ENCODE measurements at regions not wholly inside any gene's neighbourhood (a gene's known extent, or its start where the extent isn't known, plus 50 kb on each side); places are given as distances from the start of the nearest gene placed in this dataset.
"Not testable (repeated sequence)": the region's sequence is repeated elsewhere in the genome, so short reads cannot be mapped to it uniquely, and the experiment has no call there.

- H3K4me1 ChIP-seq (ENCODE audit: control insufficient read depth, insufficient read depth, low read length); DNase-seq (ENCODE audit: low read depth); H3K9me3 ChIP-seq (ENCODE audit: control insufficient read depth, low read length); H3K36me3 ChIP-seq (ENCODE audit: control insufficient read depth, insufficient read depth, low read length, severe bottlenecking); H3K4me3 ChIP-seq (ENCODE audit: low read length); H3K9ac ChIP-seq (ENCODE audit: low read length): not testable (repeated sequence)
- H3K27me3 ChIP-seq (replicated peaks; ENCODE audit: control insufficient read depth, insufficient read depth, low read length) = peaks cover 61% of the 10 kb centered on the region
These were observed 215.4 kb downstream of the TBC1D2B start for GRCh38 chr15:77861997-77862635.

- DNase-seq (ENCODE audit: low read depth) = no peak
- Histone ChIP-seq H3K9ac (ENCODE audit: low read length) (no peak overlapping the region), H3K4me1 (ENCODE audit: control insufficient read depth, insufficient read depth, low read length) (no peaks in the 10 kb centered on the region), H3K36me3 (ENCODE audit: control insufficient read depth, insufficient read depth, low read length, severe bottlenecking) (no peaks in the 10 kb centered on the region), H3K27me3 (replicated peaks; ENCODE audit: control insufficient read depth, insufficient read depth, low read length) (peaks cover 67% of the 10 kb centered on the region), H3K4me3 (ENCODE audit: low read length) (no peak overlapping the region), H3K9me3 (ENCODE audit: control insufficient read depth, low read length) (no peaks in the 10 kb centered on the region)
These were observed 217.3 kb downstream of the TBC1D2B start for GRCh38 chr15:77860071-77860691.

DNA sequence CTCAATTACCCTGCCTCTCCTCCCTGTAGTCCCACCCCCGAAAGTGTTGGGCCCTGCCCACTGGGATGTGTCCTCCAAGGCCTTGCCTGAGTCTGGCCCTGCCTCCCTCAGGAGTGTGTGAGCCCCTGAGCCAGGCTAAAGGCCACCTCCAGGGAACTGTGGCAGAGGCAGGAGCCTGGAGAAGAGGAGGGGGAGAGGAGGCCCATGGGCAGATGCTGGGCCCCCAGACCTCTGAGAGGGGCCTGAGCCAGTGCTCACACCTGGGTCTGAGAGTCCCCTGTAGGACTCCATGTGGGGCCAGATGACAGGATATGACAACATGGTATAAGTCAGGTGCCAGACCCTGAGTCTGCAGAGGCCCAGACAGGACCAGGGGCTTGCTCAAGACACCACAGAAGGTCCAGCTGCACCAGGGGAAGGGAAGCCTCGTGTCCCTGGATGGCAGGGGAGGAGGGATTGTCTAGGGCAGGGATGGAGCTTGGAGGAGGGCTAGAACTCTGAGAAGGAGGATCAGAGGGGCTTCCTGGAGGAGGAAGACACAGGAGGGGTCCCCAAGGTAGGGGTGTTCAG lies 217.9 kb downstream of the TBC1D2B start:
- H3K4me3 ChIP-seq (ENCODE audit: low read length) = no peak overlapping the region
- H3K4me1 ChIP-seq (ENCODE audit: control insufficient read depth, insufficient read depth, low read length) = no peaks in the 10 kb centered on the region
- DNase-seq (ENCODE audit: low read depth) = no peak
- H3K9me3 ChIP-seq (ENCODE audit: control insufficient read depth, low read length) = no peaks in the 10 kb centered on the region
- no peaks in the 10 kb centered on the region for H3K36me3 ChIP-seq (ENCODE audit: control insufficient read depth, insufficient read depth, low read length, severe bottlenecking)
- H3K27me3 ChIP-seq (replicated peaks; ENCODE audit: control insufficient read depth, insufficient read depth, low read length) = peaks cover 69% of the 10 kb centered on the region
- no peak overlapping the region for H3K9ac ChIP-seq (ENCODE audit: low read length)

GRCh38 chr15:77858792-77859490 lies 218.6 kb downstream of the TBC1D2B start:
- peaks cover 70% of the 10 kb centered on the region for H3K27me3 ChIP-seq (replicated peaks; ENCODE audit: control insufficient read depth, insufficient read depth, low read length)
- no peak for DNase-seq (ENCODE audit: low read depth)
- H3K4me1 ChIP-seq (ENCODE audit: control insufficient read depth, insufficient read depth, low read length) = no peaks in the 10 kb centered on the region
- no peak overlapping the region for H3K4me3 ChIP-seq (ENCODE audit: low read length)
- no peaks in the 10 kb centered on the region for H3K9me3 ChIP-seq (ENCODE audit: control insufficient read depth, low read length)
- H3K9ac ChIP-seq (ENCODE audit: low read length) = no peak overlapping the region
- H3K36me3 ChIP-seq (ENCODE audit: control insufficient read depth, insufficient read depth, low read length, severe bottlenecking) = no peaks in the 10 kb centered on the region

- no peaks in the 10 kb centered on the region for H3K4me1 ChIP-seq (ENCODE audit: control insufficient read depth, insufficient read depth, low read length)
- no peak overlapping the region for H3K4me3 ChIP-seq (ENCODE audit: low read length)
- no peaks in the 10 kb centered on the region for H3K9me3 ChIP-seq (ENCODE audit: control insufficient read depth, low read length)
- no peak overlapping the region for H3K9ac ChIP-seq (ENCODE audit: low read length)
- DNase-seq (ENCODE audit: low read depth) = no peak
- H3K27me3 ChIP-seq (replicated peaks; ENCODE audit: control insufficient read depth, insufficient read depth, low read length) = peaks cover 76% of the 10 kb centered on the region
- no peaks in the 10 kb centered on the region for H3K36me3 ChIP-seq (ENCODE audit: control insufficient read depth, insufficient read depth, low read length, severe bottlenecking)
These were observed 220.1 kb downstream of the TBC1D2B start for GRCh38 chr15:77857419-77857818.

GRCh38 chr15:77856705-77857346 lies 220.7 kb downstream of the TBC1D2B start:
- no peak overlapping the region for H3K9ac ChIP-seq (ENCODE audit: low read length)
- no peak for DNase-seq (ENCODE audit: low read depth)
- H3K36me3 ChIP-seq (ENCODE audit: control insufficient read depth, insufficient read depth, low read length, severe bottlenecking) = no peaks in the 10 kb centered on the region
- no peaks in the 10 kb centered on the region for H3K4me1 ChIP-seq (ENCODE audit: control insufficient read depth, insufficient read depth, low read length)
- no peak overlapping the region for H3K4me3 ChIP-seq (ENCODE audit: low read length)
- H3K9me3 ChIP-seq (ENCODE audit: control insufficient read depth, low read length) = no peaks in the 10 kb centered on the region
- H3K27me3 ChIP-seq (replicated peaks; ENCODE audit: control insufficient read depth, insufficient read depth, low read length) = peaks cover 82% of the 10 kb centered on the region

GRCh38 chr15:77855871-77856270 lies 221.6 kb downstream of the TBC1D2B start:
- H3K4me1 ChIP-seq (ENCODE audit: control insufficient read depth, insufficient read depth, low read length) = no peaks in the 10 kb centered on the region
- DNase-seq (ENCODE audit: low read depth) = no peak
- peaks cover 6% of the 10 kb centered on the region for H3K9me3 ChIP-seq (ENCODE audit: control insufficient read depth, low read length)
- peaks cover 91% of the 10 kb centered on the region for H3K27me3 ChIP-seq (replicated peaks; ENCODE audit: control insufficient read depth, insufficient read depth, low read length)
- no peak overlapping the region for H3K4me3 ChIP-seq (ENCODE audit: low read length)
- no peaks in the 10 kb centered on the region for H3K36me3 ChIP-seq (ENCODE audit: control insufficient read depth, insufficient read depth, low read length, severe bottlenecking)
- no peak overlapping the region for H3K9ac ChIP-seq (ENCODE audit: low read length)

GRCh38 chr15:77854980-77855379 lies 222.3 kb upstream of the LINGO1 start:
- no peak overlapping the region for H3K4me3 ChIP-seq (ENCODE audit: low read length)

DNA sequence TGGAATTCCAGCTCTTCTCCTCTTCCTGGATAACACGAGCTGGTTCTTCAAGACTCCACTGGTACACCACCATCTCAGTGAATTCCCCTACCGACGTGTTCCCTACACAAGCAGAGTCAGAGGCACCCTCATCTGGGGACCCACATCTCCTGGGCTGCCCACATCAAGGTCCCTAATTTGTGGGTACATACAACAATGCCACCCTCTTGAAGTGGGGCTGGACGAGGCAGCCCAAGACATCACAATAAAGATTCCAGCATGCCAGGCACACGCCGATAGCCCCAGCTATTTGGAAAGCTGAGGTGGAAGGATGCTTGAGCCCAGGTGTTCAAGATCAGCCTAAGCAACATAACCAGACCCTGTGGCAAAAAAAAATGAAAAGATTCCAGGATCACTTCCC lies 221.2 kb upstream of the LINGO1 start:
- no peak for DNase-seq (ENCODE audit: low read depth)
- peaks cover 22% of the 10 kb centered on the region for H3K9me3 ChIP-seq (ENCODE audit: control insufficient read depth, low read length)
- H3K4me1 ChIP-seq (ENCODE audit: control insufficient read depth, insufficient read depth, low read length) = no peaks in the 10 kb centered on the region
- peaks cover 77% of the 10 kb centered on the region for H3K27me3 ChIP-seq (replicated peaks; ENCODE audit: control insufficient read depth, insufficient read depth, low read length)
- no peak overlapping the region for H3K4me3 ChIP-seq (ENCODE audit: low read length)
- no peak overlapping the region for H3K9ac ChIP-seq (ENCODE audit: low read length)
- no peaks in the 10 kb centered on the region for H3K36me3 ChIP-seq (ENCODE audit: control insufficient read depth, insufficient read depth, low read length, severe bottlenecking)

More at GRCh38 chr15:77854980-77855379, 222.3 kb upstream of the LINGO1 start:
- Histone ChIP-seq H3K27me3 (replicated peaks; ENCODE audit: control insufficient read depth, insufficient read depth, low read length) (peaks cover 85% of the 10 kb centered on the region), H3K4me1 (ENCODE audit: control insufficient read depth, insufficient read depth, low read length) (no peaks in the 10 kb centered on the region), H3K9ac (ENCODE audit: low read length) (no peak overlapping the region), H3K9me3 (ENCODE audit: control insufficient read depth, low read length) (peaks cover 15% of the 10 kb centered on the region), H3K36me3 (ENCODE audit: control insufficient read depth, insufficient read depth, low read length, severe bottlenecking) (no peaks in the 10 kb centered on the region)
- no peak for DNase-seq (ENCODE audit: low read depth)

- H3K36me3 ChIP-seq (ENCODE audit: control insufficient read depth, insufficient read depth, low read length, severe bottlenecking) = no peaks in the 10 kb centered on the region
- no peak for DNase-seq (ENCODE audit: low read depth)
- H3K4me3 ChIP-seq (ENCODE audit: low read length) = no peak overlapping the region
- H3K9ac ChIP-seq (ENCODE audit: low read length) = no peak overlapping the region
- peaks cover 79% of the 10 kb centered on the region for H3K27me3 ChIP-seq (replicated peaks; ENCODE audit: control insufficient read depth, insufficient read depth, low read length)
- peaks cover 25% of the 10 kb centered on the region for H3K9me3 ChIP-seq (ENCODE audit: control insufficient read depth, low read length)
- no peaks in the 10 kb centered on the region for H3K4me1 ChIP-seq (ENCODE audit: control insufficient read depth, insufficient read depth, low read length)
These were observed 220.3 kb upstream of the LINGO1 start for GRCh38 chr15:77853008-77853328.
